ENCODE measurements at regions not wholly inside any gene's neighbourhood (a gene's known extent, or its start where the extent isn't known, plus 50 kb on each side); places are given as distances from the start of the nearest gene placed in this dataset.

GRCh38 chr5:86125731-86126601, 491.8 kb upstream of the COX7C start:
- H2BK12ac ChIP-seq (ENCODE audit: low read depth, low read length), result no peak overlapping the region
- FAIRE-seq, result no peak

More at GRCh38 chr5:86125731-86126601, 491.8 kb upstream of the COX7C start:
- H3K79me2 ChIP-seq (ENCODE audit: control insufficient read depth in 1 of 2, insufficient read depth in 2 of 2, low read length in 2 of 2), result no peaks in the 10 kb centered on the region
- no peak overlapping the region for H2BK20ac ChIP-seq (ENCODE audit: low read length)
- no peaks in the 10 kb centered on the region for H3K27me3 ChIP-seq (replicated peaks in 1 of 4; ENCODE audit: control insufficient read depth in 3 of 4, extremely low read depth in 1 of 4, insufficient read depth in 3 of 4, low read length in 3 of 4)
- no peak overlapping the region for H3K56ac ChIP-seq (replicated peaks; ENCODE audit: insufficient read length, low read depth, low read length)
- H3K9me3 ChIP-seq (ENCODE audit: insufficient read depth in 2 of 2, low read depth in 1 of 2, low read length in 1 of 2), result no peaks in the 10 kb centered on the region
- WGBS, 2 experiments (ENCODE audit: extremely low coverage in 1 of 2, insufficient coverage in 1 of 2, insufficient read length in 1 of 2, insufficient replicate concordance in 2 of 2, low coverage in 1 of 2, low lambda C conversion rate in 2 of 2, missing lambda C conversion rate in 1 of 2), result 89% methylated on average over 2 of the region's 2 CpGs; no CpG with 5 or more reads in 1 of the 2 experiments
- H3K4me1 ChIP-seq (replicated peaks in 1 of 4; ENCODE audit: control insufficient read depth in 3 of 4, insufficient read depth in 4 of 4, low read length in 3 of 4), result no peaks in the 10 kb centered on the region
- H2AK5ac ChIP-seq (ENCODE audit: low read depth, low read length), result no peak overlapping the region
- TF ChIP-seq PHF8 (conservative IDR thresholded peaks at IDR 0.05; ENCODE audit: low read depth, low read length) (no peak), EP300 (IDR thresholded peaks at IDR 0.05; ENCODE audit: borderline replicate concordance in 1 of 2, low read depth in 2 of 2, low read length in 2 of 2) (no peak), CEBPB (IDR thresholded peaks at IDR 0.05; ENCODE audit: low read depth, low read length) (no peak), POLR2A (IDR thresholded peaks at IDR 0.05; ENCODE audit: control extremely low read depth in 1 of 2, low read depth in 2 of 2, low read length in 2 of 2) (no peak), SAP30 (IDR thresholded peaks at IDR 0.05; ENCODE audit: insufficient read depth, insufficient replicate concordance, low read length) (no peak), CHD2 (IDR thresholded peaks at IDR 0.05; ENCODE audit: low read length) (no peak), BRCA1 (IDR thresholded peaks at IDR 0.05; ENCODE audit: low read depth, low read length) (no peak), CHD1 (IDR thresholded peaks at IDR 0.05; ENCODE audit: low read depth, low read length) (no peak), BACH1 (IDR thresholded peaks at IDR 0.05; ENCODE audit: low read length) (no peak), SUZ12 (IDR thresholded peaks at IDR 0.05; ENCODE audit: low read length) (no peak), CREB1 (IDR thresholded peaks at IDR 0.05) (no peak), POLR2AphosphoS5 (IDR thresholded peaks at IDR 0.05; ENCODE audit: low read depth, low read length) (no peak)
- H3K23ac ChIP-seq (ENCODE audit: insufficient read length), result no peak overlapping the region
- H3K4me3 ChIP-seq (ENCODE audit: extremely low read depth in 1 of 4, insufficient read depth in 2 of 4, low read depth in 3 of 4, low read length in 4 of 4), result no peak overlapping the region
- no peak overlapping the region for H3K9ac ChIP-seq (replicated peaks in 1 of 4; ENCODE audit: extremely low read depth in 1 of 4, low read depth in 3 of 4, low read length in 3 of 4)
- ChIA-PET CTCF (ENCODE audit: partially characterized antibody) (interaction anchor here (0.7 to 1.5 kb wide), 2 partner anchors 8 to 800 kb away, joined by 3 to 4 read pairs; no protein-coding TSS in a partner anchor), POLR2A (ENCODE audit: partially characterized antibody) (no interaction called here)
- no peak overlapping the region for H3K27ac ChIP-seq (ENCODE audit: low read depth, low read length)
- no peak overlapping the region for H2BK120ac ChIP-seq (replicated peaks; ENCODE audit: low read depth, low read length)
- H4K20me1 ChIP-seq (replicated peaks in 1 of 2; ENCODE audit: control insufficient read depth in 1 of 2, insufficient read depth in 2 of 2, low read length in 2 of 2), result no peaks in the 10 kb centered on the region
- H2AFZ ChIP-seq (ENCODE audit: low read length), result no peak overlapping the region
- no peak overlapping the region for H3K4me2 ChIP-seq (ENCODE audit: insufficient read depth in 1 of 2, low read depth in 2 of 2, low read length in 2 of 2)
- no peak overlapping the region for H3K14ac ChIP-seq (ENCODE audit: insufficient read length)
- H2BK15ac ChIP-seq (ENCODE audit: low read length), result no peak overlapping the region
- H2BK5ac ChIP-seq (ENCODE audit: low read depth, low read length), result no peak overlapping the region
- H3K4ac ChIP-seq (replicated peaks; ENCODE audit: insufficient read length, low read depth, low read length), result no peak overlapping the region
- H3K18ac ChIP-seq (ENCODE audit: extremely low read depth, low read length), result no peak overlapping the region
- no peak overlapping the region for H4K91ac ChIP-seq (replicated peaks; ENCODE audit: insufficient read length, low read length)
- H4K8ac ChIP-seq (ENCODE audit: extremely low read depth, insufficient read depth, low read length), result no peak overlapping the region
- H3K36me3 ChIP-seq (ENCODE audit: control insufficient read depth in 2 of 4, insufficient read depth in 4 of 4, low read length in 3 of 4), result no peaks in the 10 kb centered on the region
- DNase-seq (ENCODE audit: low read depth in 1 of 2, low spot score in 2 of 2), result no peak
- no peaks in the 10 kb centered on the region for H3K79me1 ChIP-seq (ENCODE audit: low read depth, low read length)
- no peaks in the 10 kb centered on the region for H3K23me2 ChIP-seq (ENCODE audit: low read depth, low read length)
- H4K5ac ChIP-seq (ENCODE audit: insufficient read length, low read depth, low read length), result no peak overlapping the region

Measured in H1 (cell line).